HG03439 (cell line): ENCODE measurements at regions not wholly inside any gene's neighbourhood (a gene's known extent, or its start where the extent isn't known, plus 50 kb on each side); places are given as distances from the start of the nearest gene placed in this dataset.
"Not testable (repeated sequence)": the region's sequence is repeated elsewhere in the genome, so short reads cannot be mapped to it uniquely, and the experiment has no call there.

ENCODE experiments used
- ATAC-seq: cut with Tn5 transposase; IDR thresholded peaks from one replicate; pipeline ENCODE4 v1.9.1; 2021; ENCODE audit warnings: mild to moderate bottlenecking, moderate library complexity; ENCODE audit not compliant: unreplicated experiment

- not testable (repeated sequence) for ATAC-seq
These were observed 477.3 kb upstream of the NUDT12 start for GRCh38 chr5:104039871-104040270.

- ATAC-seq = not testable (repeated sequence)
These were observed 474.5 kb upstream of the NUDT12 start for GRCh38 chr5:104037136-104037535.

- not testable (repeated sequence) for ATAC-seq
These were observed 470.6 kb upstream of the NUDT12 start for GRCh38 chr5:104033186-104033585.

- ATAC-seq = no peak
These were observed 461.9 kb upstream of the NUDT12 start for GRCh38 chr5:104024538-104024937.

GRCh38 chr5:104023739-104024138, 461.1 kb upstream of the NUDT12 start:
- no peak for ATAC-seq

GRCh38 chr5:104019956-104020355, 457.4 kb upstream of the NUDT12 start:
- ATAC-seq = no peak

- ATAC-seq = no peak
These were observed 455.7 kb upstream of the NUDT12 start for GRCh38 chr5:104018299-104018698.

- ATAC-seq = no peak
These were observed 454.1 kb upstream of the NUDT12 start for GRCh38 chr5:104016646-104017045.

- ATAC-seq = no peak
These were observed 453.2 kb upstream of the NUDT12 start for GRCh38 chr5:104015765-104016164.

GRCh38 chr5:104002783-104003182, 440.2 kb upstream of the NUDT12 start:
- not testable (repeated sequence) for ATAC-seq

GRCh38 chr5:104001136-104001535, 438.5 kb upstream of the NUDT12 start:
- ATAC-seq = no peak

GRCh38 chr5:103993031-103993430, 430.4 kb upstream of the NUDT12 start:
- ATAC-seq = no peak

- ATAC-seq = no peak
These were observed 427.5 kb upstream of the NUDT12 start for GRCh38 chr5:103990064-103990463.

- ATAC-seq = no peak
These were observed 419.0 kb upstream of the NUDT12 start for GRCh38 chr5:103981592-103981991.

GRCh38 chr5:103973669-103974068, 411.1 kb upstream of the NUDT12 start:
- no peak for ATAC-seq

GRCh38 chr5:103966295-103966694, 403.7 kb upstream of the NUDT12 start:
- not testable (repeated sequence) for ATAC-seq

- no peak for ATAC-seq
These were observed 399.4 kb upstream of the NUDT12 start for GRCh38 chr5:103962023-103962422.

GRCh38 chr5:103953601-103954382, 391.2 kb upstream of the NUDT12 start:
- no peak for ATAC-seq

GRCh38 chr5:103951776-103952175, 389.2 kb upstream of the NUDT12 start:
- no peak for ATAC-seq

GRCh38 chr5:103943230-103943629, 380.6 kb upstream of the NUDT12 start:
- ATAC-seq = no peak

GRCh38 chr5:103942587-103943186, 380.1 kb upstream of the NUDT12 start:
- ATAC-seq = no peak

- no peak for ATAC-seq
These were observed 379.0 kb upstream of the NUDT12 start for GRCh38 chr5:103941596-103941995.
